NCI-H1048 (cell line): ENCODE measurements at regions not wholly inside any gene's neighbourhood (a gene's known extent, or its start where the extent isn't known, plus 50 kb on each side); places are given as distances from the start of the nearest gene placed in this dataset.
"Not testable (repeated sequence)": the region's sequence is repeated elsewhere in the genome, so short reads cannot be mapped to it uniquely, and the experiment has no call there.

ENCODE experiments used
- DNase-seq: peaks from one replicate; lab custom pipeline; 2025; lab: John Stamatoyannopoulos, UW

DNA sequence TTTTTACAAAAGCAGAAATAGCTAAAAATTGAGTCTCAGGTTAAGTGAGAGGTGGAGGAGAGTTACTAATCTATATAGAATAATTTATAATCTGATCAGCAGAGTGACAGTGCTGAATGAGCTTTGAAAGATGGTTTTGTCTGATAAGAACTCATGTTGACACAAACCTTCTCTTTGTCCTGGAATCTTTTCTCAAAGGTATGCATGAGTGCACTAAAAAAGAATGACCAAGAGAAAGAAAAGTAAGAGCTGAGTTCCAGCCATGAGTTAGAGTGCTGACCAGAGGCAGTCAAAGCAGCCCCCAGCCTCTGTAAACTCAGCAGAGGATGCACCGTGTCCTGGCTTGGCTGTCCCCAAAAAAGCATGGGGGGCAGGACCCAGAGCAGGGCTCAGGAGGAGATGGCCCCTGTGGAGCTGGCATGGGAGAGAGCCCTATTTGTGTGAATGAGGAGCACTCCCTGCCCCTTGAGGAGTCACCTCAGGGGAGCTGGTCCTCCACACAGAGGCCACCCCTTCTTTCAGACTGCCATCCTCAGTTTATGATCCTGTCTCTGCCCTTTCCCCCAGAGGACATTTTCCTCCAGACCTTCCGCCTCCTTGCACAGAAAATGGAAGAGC is 129.8 kb downstream of the SEC23A start:
- no peak for DNase-seq

GRCh38 chr14:38972511-38972910 is 130.5 kb downstream of the SEC23A start:
- no peak for DNase-seq

DNA sequence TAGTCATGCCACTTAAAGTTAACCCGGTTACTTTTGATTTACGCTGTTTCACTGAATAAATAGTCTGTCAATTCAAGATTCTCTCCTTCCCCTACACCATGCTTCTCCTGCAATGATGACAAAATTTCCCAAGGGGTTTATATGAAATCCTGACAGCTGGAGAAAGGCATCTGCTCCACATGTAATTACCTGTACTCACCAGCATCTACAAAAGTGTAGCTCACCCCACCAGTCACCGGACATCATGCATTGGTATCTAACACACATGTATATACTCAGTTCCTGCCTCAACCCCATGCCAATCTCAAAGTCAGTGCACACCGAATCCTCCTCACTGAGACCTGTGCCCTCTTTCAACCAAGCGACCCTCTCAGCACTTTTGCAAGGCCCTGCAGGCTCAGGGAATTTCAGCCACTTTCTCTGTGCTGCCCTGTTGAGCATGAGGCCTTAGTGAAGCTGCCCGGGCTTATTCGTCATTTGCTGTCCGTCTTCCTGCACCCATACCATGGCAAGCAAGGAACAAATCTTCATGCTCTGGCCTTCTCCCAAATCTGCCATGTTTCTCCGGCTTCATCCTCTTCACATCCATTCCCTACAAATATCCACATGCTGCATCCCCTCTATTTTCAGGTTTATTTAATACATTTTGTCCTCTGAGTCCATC is 131.6 kb downstream of the SEC23A start:
- DNase-seq = no peak

DNA sequence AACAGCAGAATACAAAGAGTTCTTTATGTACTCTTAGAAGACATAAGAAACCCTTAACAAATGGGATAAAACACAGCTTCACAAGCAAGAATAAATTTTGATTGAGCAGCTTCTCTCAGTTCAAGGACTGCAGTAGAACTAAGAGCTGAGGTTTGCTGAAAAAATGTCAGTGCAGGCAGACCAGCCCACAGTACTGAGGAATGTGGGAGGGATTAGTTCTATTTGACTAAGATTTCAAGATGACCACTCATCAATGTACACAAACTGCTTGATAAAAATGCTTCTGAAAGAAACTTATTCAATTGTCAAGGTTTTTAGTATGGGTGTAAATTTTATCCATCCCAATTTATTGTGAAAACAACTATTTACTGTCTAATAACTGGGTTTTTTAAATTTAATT is 138.4 kb downstream of the SEC23A start:
- no peak for DNase-seq

DNA sequence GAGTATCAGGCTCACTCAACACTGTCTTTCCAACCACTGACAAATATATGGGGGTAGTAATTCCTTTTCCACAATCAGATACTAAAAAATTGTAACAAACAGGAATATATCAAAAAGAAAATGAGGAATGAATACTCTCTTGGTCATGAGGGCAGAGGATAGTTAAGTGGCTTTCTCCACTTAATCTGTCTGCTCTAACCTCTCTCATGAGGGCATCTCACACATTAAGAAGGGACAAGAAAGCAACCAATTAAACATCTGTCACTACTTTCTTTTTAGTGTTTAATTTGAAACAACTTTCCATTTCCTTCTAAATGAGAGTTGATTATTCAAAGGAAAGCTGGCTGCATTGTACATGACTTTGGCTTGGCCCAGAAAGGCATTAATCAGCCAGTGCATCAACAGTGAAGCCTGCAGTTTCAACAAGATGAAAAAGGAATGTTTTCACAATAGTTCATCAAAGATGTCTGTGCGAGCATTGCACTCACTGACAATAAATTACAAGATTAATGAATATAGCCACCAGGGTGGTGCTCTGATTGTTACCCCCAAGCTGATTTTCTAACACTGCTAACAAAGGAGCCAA is 142.0 kb downstream of the SEC23A start:
- no peak for DNase-seq

DNA sequence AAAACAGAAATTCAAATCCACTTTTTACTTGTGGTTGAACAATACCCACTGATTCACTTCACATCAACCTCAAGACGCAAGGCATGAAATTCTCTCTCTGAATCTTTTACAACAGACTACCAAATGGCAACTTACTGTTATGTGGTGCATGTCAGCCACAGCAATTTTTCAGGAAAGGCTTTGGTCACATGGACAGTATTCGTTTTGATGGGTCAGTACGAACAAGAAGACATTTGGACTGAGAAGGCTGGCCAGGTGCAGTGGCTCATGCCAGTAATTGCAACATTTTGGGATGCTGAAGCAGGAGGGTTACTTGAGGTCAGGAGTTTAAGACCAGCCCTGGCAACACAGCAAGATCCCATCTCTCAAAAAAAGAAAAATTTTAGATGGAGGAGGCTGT is 144.0 kb downstream of the SEC23A start:
- DNase-seq = no peak

GRCh38 chr14:38958589-38958988 is 144.4 kb downstream of the SEC23A start:
- no peak for DNase-seq

GRCh38 chr14:38951451-38951850 is 151.6 kb downstream of the SEC23A start:
- DNase-seq = no peak

GRCh38 chr14:38950676-38951075 is 152.4 kb downstream of the SEC23A start:
- no peak for DNase-seq

DNA sequence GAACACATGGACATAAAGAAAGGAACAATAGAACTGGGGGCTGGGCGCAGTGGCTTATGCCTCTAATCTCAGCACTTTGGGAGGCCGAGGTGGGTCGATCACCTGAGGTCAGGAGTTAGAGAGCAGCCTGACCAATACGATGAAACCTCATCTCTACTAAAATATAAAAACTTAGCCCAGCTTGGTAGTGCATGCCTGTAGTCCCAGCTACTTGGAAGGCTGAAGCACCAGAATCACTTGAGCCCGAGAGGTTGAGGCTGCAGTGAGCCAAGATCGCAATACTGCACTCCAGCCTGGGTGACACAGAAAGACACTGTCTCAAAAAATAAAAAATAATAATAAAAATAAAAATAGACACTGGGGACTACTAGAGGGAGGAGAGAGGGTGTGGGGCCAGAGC is 154.5 kb downstream of the SEC23A start:
- DNase-seq = no peak

- peak; percentile 87 for DNase-seq
Measured at GRCh38 chr14:38948171-38948570, 154.9 kb downstream of the SEC23A start.

DNA sequence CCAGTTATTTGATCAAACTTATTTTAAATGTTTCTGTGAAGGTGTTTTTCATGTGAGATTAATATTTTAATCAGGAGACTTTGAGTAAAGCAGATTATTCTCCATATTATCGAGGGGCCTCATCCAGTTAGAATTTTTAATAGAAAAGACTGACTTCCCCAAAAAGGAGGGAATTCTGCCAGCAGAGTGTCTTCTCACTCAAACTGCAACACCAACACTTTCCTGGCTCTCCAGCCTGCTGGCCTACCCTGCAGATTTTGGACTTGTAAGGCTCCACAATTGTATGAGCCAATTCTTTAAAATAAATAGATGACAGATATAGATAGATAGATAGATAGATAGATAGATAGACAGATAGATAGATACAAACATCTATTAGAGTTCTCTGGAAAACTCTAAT is 155.7 kb downstream of the SEC23A start:
- DNase-seq = no peak

- no peak for DNase-seq
Measured at GRCh38 chr14:38944691-38945090, 158.3 kb downstream of the SEC23A start.

DNA sequence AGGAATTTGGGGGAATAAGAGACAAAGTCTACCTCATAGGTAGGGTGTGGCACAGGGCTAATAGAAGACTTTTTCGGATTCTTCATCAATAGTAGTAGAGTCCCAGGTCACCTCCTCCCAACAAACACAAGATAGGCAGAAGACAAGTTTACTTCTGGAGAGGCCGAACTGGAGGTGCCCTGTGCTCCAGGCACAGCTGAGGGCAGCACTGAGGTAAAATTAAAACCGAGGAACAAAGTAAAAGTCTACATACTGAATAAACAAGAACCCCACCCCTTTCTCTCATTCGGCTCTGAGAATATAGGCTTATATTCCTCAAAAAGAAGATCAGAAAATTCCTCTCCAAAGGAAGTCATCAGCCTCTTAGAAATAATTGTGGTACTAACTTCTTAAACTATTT is 161.5 kb downstream of the SEC23A start:
- no peak for DNase-seq

DNA sequence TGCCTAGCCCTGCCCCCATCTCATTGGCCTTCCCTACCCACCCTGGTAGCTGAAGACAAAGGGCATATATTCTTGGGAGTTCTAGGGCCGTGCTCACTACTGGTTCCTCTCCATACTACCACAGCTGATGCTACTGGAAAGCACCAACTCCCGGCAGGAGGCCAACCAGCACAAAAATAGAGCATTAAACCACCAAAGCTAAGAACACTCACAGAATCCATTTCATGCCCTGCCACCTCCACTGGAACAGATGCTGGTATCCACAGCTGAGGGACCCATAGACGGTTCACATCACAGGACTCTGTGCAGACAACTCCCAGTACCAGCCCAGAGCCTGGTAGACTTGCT is 170.4 kb downstream of the SEC23A start:
- DNase-seq = not testable (repeated sequence)

GRCh38 chr14:38931969-38932652 is 170.9 kb downstream of the SEC23A start:
- no peak for DNase-seq

- DNase-seq = no peak
Measured at GRCh38 chr14:38930898-38931297, 172.1 kb downstream of the SEC23A start.

DNA sequence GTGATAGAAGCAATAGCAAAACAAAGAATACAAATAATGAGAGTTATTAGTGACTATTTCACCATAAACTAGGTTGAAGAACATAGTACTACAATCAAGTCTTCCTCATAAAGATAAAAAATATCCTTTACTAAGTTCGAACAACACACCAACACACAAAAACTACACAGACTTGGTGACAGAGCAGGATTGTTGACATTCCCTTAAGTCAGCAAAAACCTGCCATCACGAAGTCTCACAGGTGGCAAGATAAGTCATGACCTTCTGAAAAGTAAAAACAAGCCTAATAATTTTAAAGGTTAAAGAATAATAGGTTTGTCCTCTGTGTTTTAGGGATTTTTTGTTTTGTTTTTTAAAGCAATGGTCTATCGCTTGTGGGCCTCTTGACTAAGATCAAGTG is 173.0 kb downstream of the SEC23A start:
- no peak for DNase-seq

DNA sequence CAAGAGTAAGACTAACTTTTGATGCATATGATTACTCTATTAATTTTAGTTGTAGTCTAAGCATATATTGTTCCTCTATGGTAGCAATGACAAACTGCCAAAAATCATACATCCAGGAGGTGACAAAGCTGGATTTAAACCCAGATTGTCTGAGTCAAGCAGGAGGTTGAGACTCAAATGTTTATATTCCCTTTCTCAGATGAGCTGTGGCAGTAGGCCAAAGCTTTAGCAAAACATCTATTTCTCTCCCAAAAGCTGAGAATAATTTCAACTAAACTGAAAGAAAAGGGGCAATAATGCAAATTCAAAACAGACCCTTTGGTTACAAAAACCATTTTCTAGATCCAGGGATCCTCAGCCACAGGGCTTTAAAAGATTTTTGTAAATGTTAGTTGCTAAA is 173.6 kb downstream of the SEC23A start:
- no peak for DNase-seq

DNA sequence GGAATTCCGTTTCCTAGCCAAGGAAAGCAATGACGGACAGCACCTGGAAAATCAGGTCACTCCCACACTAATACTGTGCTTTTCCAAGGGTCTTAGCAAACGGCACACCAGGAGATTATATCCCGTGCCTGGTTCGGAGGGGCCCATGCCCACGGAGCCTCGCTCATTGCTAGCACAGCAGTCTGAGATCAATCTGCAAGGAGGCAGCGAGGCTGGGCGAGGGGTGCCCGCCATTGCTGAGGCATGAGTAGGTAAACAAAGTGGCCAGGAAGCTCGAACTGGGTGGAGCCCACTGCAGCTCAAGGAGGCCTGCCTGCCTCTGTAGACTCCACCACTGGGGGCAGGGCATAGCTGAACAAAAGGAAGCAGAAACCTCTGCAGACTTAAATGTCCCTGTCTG is 181.1 kb downstream of the SEC23A start:
- not testable (repeated sequence) for DNase-seq

- no peak for DNase-seq
Measured at GRCh38 chr14:38915125-38915524, 187.9 kb downstream of the SEC23A start.

GRCh38 chr14:38910092-38910491 is 192.9 kb downstream of the SEC23A start:
- no peak for DNase-seq

DNA sequence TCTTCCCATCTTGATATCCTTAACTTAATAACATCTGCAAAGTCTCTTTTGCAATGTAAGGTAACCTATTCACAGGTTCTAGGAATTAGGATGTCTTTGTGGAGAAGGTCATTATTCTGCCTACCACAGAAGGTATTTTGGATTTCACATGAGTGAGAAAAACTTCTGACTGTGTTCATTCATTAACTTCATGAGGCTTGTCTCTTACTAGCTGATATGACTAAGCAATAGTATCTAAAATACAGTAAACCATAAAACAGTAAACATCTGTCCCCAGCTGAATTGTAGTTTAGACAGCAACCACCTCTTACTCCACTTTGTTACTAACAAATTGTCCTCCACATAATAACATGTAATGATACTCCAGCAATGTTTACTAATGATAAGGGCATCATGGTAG is 198.1 kb downstream of the SEC23A start:
- no peak for DNase-seq
